K562 (cell line): ENCODE measurements at regions not wholly inside any gene's neighbourhood (a gene's known extent, or its start where the extent isn't known, plus 50 kb on each side); places are given as distances from the start of the nearest gene placed in this dataset.

ENCODE experiments used
- ATAC-seq: fragments of 200-7000 bp; cut with Tn5 transposase; 3 replicates; pipeline ENCODE4 v1.9.1; 2020; ENCODE audit warnings: moderate library complexity
- BruUV-seq: library from RNA; stranded (reverse); fragments of 400-500 nt; replicated peaks from 2 replicates; lab custom pipeline; 2021; lab: Mats Ljungman, UMichigan
- CTCF ChIA-PET: fragments of 300-600 bp; formaldehyde crosslinking; extraction: SDS; loops from one replicate; lab custom pipeline; 2021; ENCODE audit warnings: low intra/inter-chr PET ratio; lab: Yijun Ruan, JAX
- POLR2A ChIA-PET: fragments of 300-600, 350-650 bp; sonication (Branson Sonifier 250); formaldehyde crosslinking; extraction: SDS; loops from one replicate; lab custom pipeline; 2021; ENCODE audit warnings: antibody characterized with exemption, inconsistent platforms; lab: Yijun Ruan, JAX
- DNase-seq, 4 experiments: peaks; one replicate each; pipeline versions ENCODE4 v3.0.0 to v3.0.0-alpha.2; 2011 to 2018; ENCODE audit warnings: low spot score in 3 of 4, mixed read lengths in 3 of 4; ENCODE audit errors: extremely low read depth in 1 of 4
- FAIRE-seq: peaks from 2 replicates; lab custom pipeline; 2011; peaks lifted over from hg19 to GRCh38; lab: Jason Lieb, UNC
- H2AFZ ChIP-seq: 2 replicates; pipeline ENCODE4 v1.6.0; 2011; ENCODE audit warnings: low read depth, low read length, control low read depth, inconsistent platforms
- H3K27ac ChIP-seq: fragments of 200-600 bp; 3 replicates; pipeline ENCODE4 v1.8.0; 2011; ENCODE audit warnings: low read depth, mild to moderate bottlenecking, control low read depth, inconsistent platforms, low read length, moderate library complexity, mixed read lengths; ENCODE audit errors: extremely low read depth
- H3K27me3 ChIP-seq, 2 experiments: fragments of 300-600 bp in 1 of 2; 2 replicates in 1 of 2; 3 replicates in 1 of 2; pipeline versions ENCODE4 v1.6.0 to v1.8.0; 2011; ENCODE audit warnings: inconsistent platforms in 2 of 2, low read length in 2 of 2, mild to moderate bottlenecking in 1 of 2, mixed read lengths in 1 of 2, moderate library complexity in 1 of 2; ENCODE audit not compliant: control insufficient read depth in 2 of 2, insufficient read depth in 2 of 2
- H3K36me3 ChIP-seq: fragments of 300-600 bp; 3 replicates; pipeline ENCODE4 v1.8.0; 2011; ENCODE audit warnings: mild to moderate bottlenecking, low read length, inconsistent platforms; ENCODE audit not compliant: control insufficient read depth, insufficient read depth
- H3K4me1 ChIP-seq, 2 experiments: fragments of 200-600 bp in 1 of 2; replicated peaks in 1 of 2; 2 replicates in 1 of 2; 3 replicates in 1 of 2; pipeline versions ENCODE4 v1.5.1 to v1.8.0; 2011; ENCODE audit warnings: inconsistent platforms in 2 of 2, low read length in 2 of 2, mild to moderate bottlenecking in 1 of 2, mixed read lengths in 1 of 2, moderate library complexity in 1 of 2; ENCODE audit not compliant: control insufficient read depth in 2 of 2, insufficient read depth in 2 of 2
- H3K4me2 ChIP-seq: 2 replicates; pipeline ENCODE4 v1.6.1; 2011; ENCODE audit warnings: low read length, control low read depth, inconsistent platforms, mixed read lengths; ENCODE audit not compliant: insufficient read depth
- H3K4me3 ChIP-seq: fragments of 200-600 bp; sonication (generic), shearing (Covaris generic); 2 replicates; pipeline ENCODE4 v1.5.1; 2016; ENCODE audit warnings: control low read depth, inconsistent platforms
- H3K79me2 ChIP-seq: fragments of 200-600 bp; 3 replicates; pipeline ENCODE4 v1.8.0; 2011; ENCODE audit warnings: low read length, inconsistent platforms; ENCODE audit not compliant: control insufficient read depth, insufficient read depth
- H3K9ac ChIP-seq, 2 experiments: 2 replicates each; pipeline versions ENCODE4 v1.6.0 to v1.6.1; 2011; ENCODE audit warnings: low read depth in 2 of 2, low read length in 2 of 2, control low read depth in 1 of 2, inconsistent platforms in 1 of 2, mild to moderate bottlenecking in 1 of 2, mixed read lengths in 1 of 2; ENCODE audit not compliant: insufficient read depth in 1 of 2
- H3K9me1 ChIP-seq: one replicate; pipeline ENCODE4 v1.6.0; 2011; ENCODE audit warnings: inconsistent platforms, mild to moderate bottlenecking, low read length, moderate library complexity; ENCODE audit not compliant: control insufficient read depth, insufficient read depth
- H3K9me3 ChIP-seq: replicated peaks from 2 replicates; pipeline ENCODE4 v1.5.1; 2011; ENCODE audit warnings: low read depth, low read length, inconsistent platforms; ENCODE audit not compliant: control insufficient read depth, insufficient read depth
- H4K20me1 ChIP-seq: replicated peaks from 2 replicates; pipeline ENCODE4 v1.6.1; 2011; ENCODE audit warnings: low read length, inconsistent platforms, mixed read lengths; ENCODE audit not compliant: control insufficient read depth, insufficient read depth
- PML ChIP-seq: IDR thresholded peaks from 2 replicates; pipeline ENCODE4 v1.6.1; 2012; ENCODE audit warnings: low read length, inconsistent platforms
- RBM14 ChIP-seq: fragments of 200-400 bp; formaldehyde crosslinking; IDR thresholded peaks from 2 replicates; pipeline ENCODE4 v1.6.1; 2018; ENCODE audit warnings: low read depth, mild to moderate bottlenecking, low read length, moderate library complexity, borderline replicate concordance; ENCODE audit not compliant: insufficient read depth
- ZNF316 ChIP-seq: fragments of 450-650 bp; IDR thresholded peaks from 2 replicates; pipeline ENCODE4 v1.6.1; 2016
- WGBS: fragments of 100-300 bp; shearing (Covaris generic); methylation state at CpG from one replicate; pipeline ENCODE4 v1.1.6; 2016; ENCODE audit warnings: low coverage, mixed read lengths; ENCODE audit not compliant: insufficient coverage; ENCODE audit errors: missing lambda C conversion rate; 5-methylcytosine and 5-hydroxymethylcytosine counted together
- in situ Hi-C: fragments of 300-500 bp; cut with MboI; formaldehyde crosslinking; loops from 4 replicates; pipeline ENCODE4 v1.15.0; 2018; ENCODE audit warnings: inconsistent platforms, mixed read lengths
- intact Hi-C: fragments of 100-400 bp; cut with micrococcal nuclease; formaldehyde crosslinking; loops from 2 replicates; pipeline ENCODE4 v1.14.2; 2022

DNA sequence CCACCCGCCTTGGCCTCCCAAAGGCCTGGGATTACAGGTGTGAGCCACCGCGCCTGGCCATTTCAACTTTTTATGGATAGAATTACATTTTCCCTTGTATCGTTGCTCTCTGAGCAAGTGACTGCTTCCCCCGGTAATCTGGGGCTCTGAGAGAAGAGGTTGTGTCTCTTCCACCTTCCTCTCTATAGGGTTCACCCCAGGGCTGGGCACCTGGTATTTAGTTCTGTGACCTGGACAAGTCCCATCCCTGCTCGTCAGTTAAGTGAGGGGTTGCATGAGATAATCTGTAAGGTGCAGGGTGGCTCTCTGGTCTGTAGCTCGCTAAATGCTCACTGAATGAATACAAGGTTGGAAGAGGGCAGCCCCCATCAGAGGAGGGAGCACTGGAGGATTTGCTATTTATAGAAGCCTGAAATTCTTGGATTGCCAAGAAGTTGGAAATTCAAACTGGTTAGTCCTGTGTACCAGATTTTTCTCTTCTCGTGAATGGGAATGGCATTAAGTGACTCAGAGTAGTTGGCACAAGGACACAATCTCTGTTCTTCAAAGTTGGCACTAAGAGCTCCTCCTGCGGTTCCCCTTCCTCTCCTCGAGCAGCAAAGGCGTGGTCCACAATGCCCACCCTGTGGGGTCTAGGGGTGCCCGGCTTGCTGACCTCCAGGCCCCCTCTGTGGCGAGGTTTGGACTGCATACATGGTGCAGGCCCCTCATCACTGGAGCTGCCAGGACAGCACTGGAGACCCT, 68.1 kb upstream of the DLG1 start:
- Histone ChIP-seq H3K9me1 (no peaks in the 10 kb centered on the region), H3K4me1 (no peaks in the 10 kb centered on the region), H3K27me3 (peaks cover 33 to 48% of the 10 kb centered on the region in 2 experiments; a peak in 4 of 5 replicates), H3K36me3 (no peaks in the 10 kb centered on the region), H3K79me2 (no peaks in the 10 kb centered on the region), H2AFZ (no peak overlapping the region), H3K4me2 (no peak overlapping the region), H3K4me3 (no peak overlapping the region), H4K20me1 (no peaks in the 10 kb centered on the region; the same call in 1 of the 2 replicates), H3K9ac (no peak overlapping the region), H3K9me3 (no peaks in the 10 kb centered on the region), H3K27ac (no peak overlapping the region)
- no peak for ATAC-seq
- no peak for DNase-seq
- in situ Hi-C loops, result no loop called here
- 16% methylated on average over 12 of the region's 13 CpGs for WGBS
- intact Hi-C loops, result no loop called here
- CTCF ChIA-PET, result no interaction called here
- no peak for FAIRE-seq
- TF ChIP-seq PML, result no peak
- POLR2A ChIA-PET, result interaction anchor here (1.4 kb wide), 1 partner anchor 25 kb away, joined by 4 read pairs; no protein-coding TSS in a partner anchor
- no TSS peak for BruUV-seq

DNA sequence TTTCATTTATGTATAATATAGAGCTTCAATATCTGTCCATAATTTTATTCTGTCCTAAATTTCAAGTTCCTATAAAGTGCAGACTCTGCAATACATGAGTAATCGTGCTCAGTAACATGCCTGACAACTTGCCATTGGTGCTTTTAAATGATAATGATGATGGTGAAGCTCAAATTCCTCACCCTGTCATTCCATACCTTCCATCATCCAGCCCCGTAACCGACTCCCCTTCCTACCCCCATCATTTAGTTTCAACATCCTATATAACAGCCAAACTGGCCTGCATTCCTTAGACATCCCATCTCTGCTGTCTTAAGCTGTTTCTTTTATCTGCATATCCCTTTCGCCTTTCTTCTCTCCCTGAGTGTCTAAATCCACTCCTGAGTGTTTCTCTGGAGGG, 67.2 kb upstream of the DLG1 start:
- H3K79me2 ChIP-seq, result no peaks in the 10 kb centered on the region
- no peak overlapping the region for H3K27ac ChIP-seq
- no peak overlapping the region for H3K4me3 ChIP-seq
- H3K4me2 ChIP-seq, result no peak overlapping the region
- WGBS, result 20% methylated on average over 4 of the region's 4 CpGs
- H3K27me3 ChIP-seq, result peaks cover 27 to 39% of the 10 kb centered on the region in 2 experiments; a peak in 4 of 5 replicates
- in situ Hi-C loops, result no loop called here
- TF ChIP-seq RBM14 (no peak), ZNF316 (0 out of 2 replicates have a peak, but pooled peaks have one; percentile 13)
- H3K4me1 ChIP-seq, result no peaks in the 10 kb centered on the region
- 0 out of 2 replicates have a peak, but pooled peaks cover 3% of the 10 kb centered on the region for H3K9me3 ChIP-seq
- H3K9ac ChIP-seq, result no peak overlapping the region
- no peak for ATAC-seq
- POLR2A ChIA-PET, result interaction anchor here (0.6 to 1.4 kb wide), 3 partner anchors 10 to 55 kb away, joined by 3 to 4 read pairs (median 4); no protein-coding TSS in a partner anchor
- BruUV-seq, result no TSS peak
- CTCF ChIA-PET, result no interaction called here
- no peaks in the 10 kb centered on the region for H3K9me1 ChIP-seq
- no peak for FAIRE-seq
- intact Hi-C loops, result no loop called here
- DNase-seq, result no peak
- H2AFZ ChIP-seq, result no peak overlapping the region
- no peaks in the 10 kb centered on the region; the same call in 1 of the 2 replicates for H4K20me1 ChIP-seq
- no peaks in the 10 kb centered on the region for H3K36me3 ChIP-seq
